Spleen (tissue), 11 donors: ENCODE measurements at regions not wholly inside any gene's neighbourhood (a gene's known extent, or its start where the extent isn't known, plus 50 kb on each side); places are given as distances from the start of the nearest gene placed in this dataset.

Experiments used
- DNase-seq: peaks from one replicate; pipeline ENCODE4 v3.0.0-alpha.2; 2020
- H3K27ac ChIP-seq, 8 donors: fragments of 200-600 bp; sonication (generic) in 7 of 8; 1 replicate in 4 of 8; 2 replicates in 4 of 8; pipeline versions ENCODE4 v1.5.0 to v1.8.0; 2016 to 2021; ENCODE audit warnings: inconsistent platforms in 4 of 8, mild to moderate bottlenecking in 4 of 8, moderate library complexity in 1 of 8
- H3K27me3 ChIP-seq, 7 donors: fragments of 200-600 bp; sonication (generic) in 6 of 7; replicated peaks in 1 of 7; 1 replicate in 4 of 7; 2 replicates in 3 of 7; pipeline versions ENCODE4 v1.5.0 to v1.8.0; 2016 to 2021; ENCODE audit warnings: inconsistent platforms in 3 of 7, mild to moderate bottlenecking in 1 of 7
- H3K36me3 ChIP-seq, 6 donors: fragments of 200-600 bp; sonication (generic) in 5 of 6; 1 replicate in 4 of 6; 2 replicates in 2 of 6; pipeline versions ENCODE4 v1.5.0 to v1.8.0; 2016 to 2021; ENCODE audit warnings: inconsistent platforms in 2 of 6
- H3K4me1 ChIP-seq, 6 donors: fragments of 200-600 bp; sonication (generic) in 5 of 6; 1 replicate in 3 of 6; 2 replicates in 3 of 6; pipeline versions ENCODE4 v1.5.0 to v1.8.0; 2016 to 2021; ENCODE audit warnings: inconsistent platforms in 3 of 6
- H3K4me3 ChIP-seq, 8 donors: fragments of 200-600 bp; sonication (generic) in 7 of 8; 1 replicate in 4 of 8; 2 replicates in 4 of 8; pipeline versions ENCODE4 v1.5.0 to v1.8.0; 2016 to 2021; ENCODE audit warnings: inconsistent platforms in 4 of 8, mild to moderate bottlenecking in 4 of 8, moderate library complexity in 2 of 8
- H3K9me3 ChIP-seq, 8 donors: fragments of 200-600 bp; sonication (generic) in 7 of 8; 1 replicate in 4 of 8; 2 replicates in 4 of 8; pipeline versions ENCODE4 v1.5.0 to v1.8.0; 2016 to 2021; ENCODE audit warnings: inconsistent platforms in 4 of 8
- POLR2A ChIP-seq, 3 donors: fragments of 450-650 bp; IDR thresholded peaks; one replicate each; pipeline ENCODE4 v1.5.1; 2017; ENCODE audit warnings: antibody characterized with exemption in 3 of 3, mild to moderate bottlenecking in 1 of 3
- POLR2AphosphoS5 ChIP-seq, 3 donors: sonication (generic); formaldehyde crosslinking; IDR thresholded peaks; one replicate each; pipeline ENCODE4 v1.5.1; 2017; ENCODE audit warnings: antibody characterized with exemption in 3 of 3
- WGBS, 5 donors: extraction: QIAGEN DNeasy Blood & Tissue Kit in 3 of 5; methylation state at CpG; one replicate each; pipeline versions ENCODE4 v1.1.5 to v1.1.7; 2013 to 2018; 5-methylcytosine and 5-hydroxymethylcytosine counted together
- intact Hi-C: fragments of 100-400 bp; cut with DNase I; formaldehyde crosslinking; loops from one replicate; pipeline ENCODE4 v1.15.0; 2023; ENCODE audit warnings: low total_unique reads
- TF ChIP-seq, protein P1 (sequence below), 11 experiments: fragments of 200-600 bp in 7 of 11; fragments of 450-650 bp in 4 of 11; sonication (generic) in 4 of 11; IDR thresholded peaks in 8 of 11; conservative IDR thresholded peaks in 3 of 11; 1 replicate in 7 of 11; 2 replicates in 4 of 11; pipeline versions ENCODE4 v1.4.0 to v1.8.0; 2016 to 2021; ENCODE audit warnings: antibody characterized with exemption in 11 of 11, inconsistent platforms in 4 of 11, mild to moderate bottlenecking in 1 of 11
- donor health status: healthy with polysubstance abuse.
- donor health status: DM: no; HTN: no; CAD: no; lungs with moderate emphysema.
- donor health status: DM: no; HTN: no; CAD: no.
- donor health status: Bipolar disorder and iron deficiency.
- donor health status: healthy.
- donor health status: DM: no; HTN: no; CAD: no.
- donor health status: DM: yes; HTN: yes; CAD: no.

DNA sequence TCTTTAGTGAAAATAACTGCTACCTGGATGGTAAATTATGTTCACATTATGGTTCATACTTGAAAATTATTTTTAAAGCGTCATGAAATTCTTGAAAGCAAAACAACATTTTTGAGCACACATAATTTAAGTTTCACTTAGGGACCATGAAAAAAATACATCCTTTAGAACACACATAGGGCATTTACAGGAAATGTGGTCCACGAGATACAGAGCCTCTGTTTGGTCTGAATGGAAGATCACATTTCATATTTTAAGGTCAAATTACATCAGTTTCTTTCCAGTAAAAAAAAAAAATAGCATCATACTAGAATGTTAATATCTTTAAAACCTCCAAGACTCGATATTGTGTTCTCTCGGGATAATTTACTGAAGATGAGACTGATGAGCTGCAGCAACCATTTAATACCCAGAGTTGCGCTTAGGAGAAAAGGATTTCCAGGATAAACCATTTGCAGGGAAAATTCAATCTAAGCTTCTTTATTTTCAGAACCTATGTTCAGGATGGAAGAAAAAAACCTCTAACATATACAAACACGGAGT lies 720.7 kb downstream of the DIAPH3 start:
- H3K27ac ChIP-seq = peak overlapping the region in 4 of 8 donors; percentile 24 to 65 (median 46)
- 35 to 44% (median 36%) methylated on average over 6 of the region's 6 CpGs for WGBS, 5 donors
- H3K9me3 ChIP-seq = peaks cover 0 to 11% (median 0%) of the 10 kb centered on the region in 8 donors
- TF ChIP-seq POLR2A (IDR thresholded peaks at IDR 0.05) (no peak), POLR2AphosphoS5 (IDR thresholded peaks at IDR 0.05) (no peak)
- TF ChIP-seq, protein P1, sequence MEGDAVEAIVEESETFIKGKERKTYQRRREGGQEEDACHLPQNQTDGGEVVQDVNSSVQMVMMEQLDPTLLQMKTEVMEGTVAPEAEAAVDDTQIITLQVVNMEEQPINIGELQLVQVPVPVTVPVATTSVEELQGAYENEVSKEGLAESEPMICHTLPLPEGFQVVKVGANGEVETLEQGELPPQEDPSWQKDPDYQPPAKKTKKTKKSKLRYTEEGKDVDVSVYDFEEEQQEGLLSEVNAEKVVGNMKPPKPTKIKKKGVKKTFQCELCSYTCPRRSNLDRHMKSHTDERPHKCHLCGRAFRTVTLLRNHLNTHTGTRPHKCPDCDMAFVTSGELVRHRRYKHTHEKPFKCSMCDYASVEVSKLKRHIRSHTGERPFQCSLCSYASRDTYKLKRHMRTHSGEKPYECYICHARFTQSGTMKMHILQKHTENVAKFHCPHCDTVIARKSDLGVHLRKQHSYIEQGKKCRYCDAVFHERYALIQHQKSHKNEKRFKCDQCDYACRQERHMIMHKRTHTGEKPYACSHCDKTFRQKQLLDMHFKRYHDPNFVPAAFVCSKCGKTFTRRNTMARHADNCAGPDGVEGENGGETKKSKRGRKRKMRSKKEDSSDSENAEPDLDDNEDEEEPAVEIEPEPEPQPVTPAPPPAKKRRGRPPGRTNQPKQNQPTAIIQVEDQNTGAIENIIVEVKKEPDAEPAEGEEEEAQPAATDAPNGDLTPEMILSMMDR (IDR thresholded peaks at IDR 0.05 in 8 of 11, conservative IDR thresholded peaks at IDR 0.05 in 3 of 11) = no peak
- no peaks in the 10 kb centered on the region for H3K36me3 ChIP-seq
- intact Hi-C loops = no loop called here
- no peak for DNase-seq
- H3K4me3 ChIP-seq = no peak overlapping the region
- peaks cover 0 to 8% (median 0%) of the 10 kb centered on the region in 7 donors for H3K27me3 ChIP-seq
- peaks cover 0 to 31% (median 3%) of the 10 kb centered on the region in 6 donors for H3K4me1 ChIP-seq

DNA sequence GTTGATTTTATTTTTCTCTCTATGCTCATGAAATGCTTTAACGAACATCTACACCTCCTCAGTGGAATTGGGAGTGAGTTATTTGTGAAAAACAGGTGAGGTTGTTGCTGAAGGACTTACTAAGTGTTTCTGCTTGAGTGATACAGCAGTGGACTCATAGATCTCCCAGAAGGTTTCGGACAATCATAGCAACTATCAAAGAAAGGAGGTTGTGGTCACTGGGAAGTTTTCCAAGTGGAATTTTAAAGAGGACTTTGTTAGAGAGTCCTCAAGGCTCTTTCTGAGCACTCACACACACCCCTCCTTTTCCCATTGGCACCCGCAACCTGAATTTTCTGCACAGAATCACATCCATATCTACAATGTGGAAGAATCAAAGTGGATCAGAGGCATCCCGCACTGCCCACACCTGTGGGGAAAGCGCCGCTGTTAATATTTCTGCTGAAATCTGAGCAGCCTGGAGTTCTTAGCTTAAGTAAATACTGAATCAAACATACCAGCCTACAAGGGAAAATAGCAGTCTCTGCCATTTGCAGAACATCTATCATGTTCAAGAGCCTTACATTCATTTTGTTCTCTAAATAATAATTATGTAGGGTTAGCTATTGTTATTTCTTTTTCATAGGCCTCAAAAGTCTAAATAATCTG lies 719.4 kb downstream of the DIAPH3 start:
- TF ChIP-seq, protein P1 (IDR thresholded peaks at IDR 0.05 in 8 of 11, conservative IDR thresholded peaks at IDR 0.05 in 3 of 11) = no peak
- TF ChIP-seq POLR2AphosphoS5 (IDR thresholded peaks at IDR 0.05) = no peak
- no peak for TF ChIP-seq POLR2A (IDR thresholded peaks at IDR 0.05)
- 56 to 71% (median 64%) methylated on average over 6 of the region's 6 CpGs for WGBS, 5 donors
- no peak for DNase-seq

DNA sequence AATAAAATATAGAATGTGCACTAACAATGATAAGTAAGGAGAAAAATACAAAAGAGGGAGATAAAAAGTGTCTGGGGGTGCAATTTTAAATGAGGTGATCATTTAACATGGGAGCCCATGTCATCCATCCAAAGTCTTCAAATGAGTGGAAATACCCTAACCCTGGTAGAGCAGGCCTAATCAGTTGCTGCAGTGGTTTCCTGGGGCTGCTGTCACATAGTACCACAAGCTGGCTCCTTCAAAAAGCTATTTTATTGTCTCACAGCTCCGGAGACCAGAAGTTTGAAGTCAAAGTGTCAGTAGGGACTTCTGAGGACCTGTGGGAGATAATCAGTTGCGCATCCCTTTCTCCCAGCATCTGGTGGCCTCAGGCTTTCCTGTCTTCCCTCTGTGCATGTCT lies 717.9 kb downstream of the DIAPH3 start:
- intact Hi-C loops = no loop called here
- 51 to 68% (median 61%) methylated on average over 2 of the region's 2 CpGs for WGBS, 5 donors
- H3K27ac ChIP-seq = peak overlapping the region in 4 of 8 donors; percentile 49 to 77 (median 66)
- no peaks in the 10 kb centered on the region for H3K9me3 ChIP-seq
- DNase-seq = no peak
- no peak overlapping the region for H3K4me3 ChIP-seq
- peaks cover 0 to 47% (median 9%) of the 10 kb centered on the region in 6 donors for H3K4me1 ChIP-seq
- peaks cover 0 to 8% (median 0%) of the 10 kb centered on the region in 7 donors for H3K27me3 ChIP-seq
- TF ChIP-seq, protein P1 (IDR thresholded peaks at IDR 0.05 in 8 of 11, conservative IDR thresholded peaks at IDR 0.05 in 3 of 11) = no peak
- no peak for TF ChIP-seq POLR2AphosphoS5 (IDR thresholded peaks at IDR 0.05)
- TF ChIP-seq POLR2A (IDR thresholded peaks at IDR 0.05) = no peak
- no peaks in the 10 kb centered on the region for H3K36me3 ChIP-seq

More for the DNA sequence above, 719.4 kb downstream of the DIAPH3 start:
- Histone ChIP-seq H3K4me1 (peaks cover 0 to 32% (median 5%) of the 10 kb centered on the region in 6 donors), H3K27me3 (peaks cover 0 to 8% (median 0%) of the 10 kb centered on the region in 7 donors), H3K9me3 (peaks cover 0 to 11% (median 0%) of the 10 kb centered on the region in 8 donors), H3K4me3 (no peak overlapping the region), H3K27ac (peak overlapping the region in 7 of 8 donors; percentile 2 to 65 (median 41)), H3K36me3 (no peaks in the 10 kb centered on the region)
- intact Hi-C loops = no loop called here

DNA sequence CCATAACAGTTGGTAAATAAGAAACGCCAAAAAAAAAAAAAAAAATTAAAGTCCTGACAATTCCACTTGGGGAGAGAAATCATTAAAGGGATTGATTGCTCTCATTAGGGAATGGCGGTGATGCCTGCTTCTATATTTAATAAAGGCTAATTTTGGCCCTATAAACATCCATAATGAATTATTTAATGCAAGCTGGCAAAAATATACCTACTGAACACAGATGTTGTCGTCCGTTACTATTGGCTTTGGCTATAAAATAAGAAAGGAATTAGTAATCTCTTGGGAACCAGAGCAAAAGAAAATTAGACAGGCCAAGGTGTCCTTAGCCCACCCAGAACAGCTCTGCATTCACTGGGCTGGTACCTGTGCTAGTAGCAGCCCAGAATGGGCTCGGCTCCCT lies 717.3 kb downstream of the DIAPH3 start:
- TF ChIP-seq, protein P1 (IDR thresholded peaks at IDR 0.05 in 8 of 11, conservative IDR thresholded peaks at IDR 0.05 in 3 of 11) = no peak
- H3K4me3 ChIP-seq = no peak overlapping the region
- WGBS, 5 donors = 88 to 93% (median 90%) methylated on average over 5 of the region's 5 CpGs
- H3K27me3 ChIP-seq = peaks cover 0 to 3% (median 0%) of the 10 kb centered on the region in 7 donors
- H3K36me3 ChIP-seq = no peaks in the 10 kb centered on the region
- DNase-seq = no peak
- H3K4me1 ChIP-seq = peaks cover 0 to 47% (median 9%) of the 10 kb centered on the region in 6 donors
- H3K9me3 ChIP-seq = no peaks in the 10 kb centered on the region
- H3K27ac ChIP-seq = peak overlapping the region in 7 of 8 donors; percentile 9 to 77 (median 60)
- intact Hi-C loops = no loop called here
